ENCODE measurements at regions not wholly inside any gene's neighbourhood (a gene's known extent, or its start where the extent isn't known, plus 50 kb on each side); places are given as distances from the start of the nearest gene placed in this dataset.

DNA sequence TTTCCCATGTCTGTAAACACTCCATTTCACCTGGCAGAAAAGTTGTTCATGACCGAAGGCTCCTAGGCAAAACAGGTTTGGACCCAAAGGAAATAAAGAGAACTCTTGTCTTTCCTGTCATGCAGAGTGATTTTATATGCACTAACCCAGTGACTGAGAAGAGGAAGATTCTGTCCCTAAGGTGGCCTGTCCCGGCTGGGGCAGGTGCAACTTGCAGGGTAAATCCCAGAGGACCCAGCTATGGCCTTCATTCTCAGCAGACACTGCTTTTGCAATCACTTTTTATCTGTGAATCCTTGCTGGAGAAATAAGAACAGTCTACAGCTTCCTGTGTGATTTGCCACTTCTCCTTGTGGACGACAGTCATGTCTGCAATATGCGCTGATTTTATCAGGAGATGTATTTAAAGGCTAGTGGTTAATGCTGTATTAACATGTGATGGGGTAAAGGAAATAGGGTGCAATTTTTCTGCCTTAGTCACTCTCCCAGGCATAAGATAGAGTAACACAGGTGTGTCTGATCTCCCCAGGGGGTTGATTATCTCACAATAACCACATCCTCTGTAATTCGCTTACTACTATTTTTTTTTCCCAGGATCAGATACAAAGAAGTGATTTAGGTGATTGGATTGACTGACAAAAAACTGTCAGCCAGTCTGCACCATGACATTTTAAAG, 696.8 kb upstream of the SOX9 start:
- TF ChIP-seq, protein P1, sequence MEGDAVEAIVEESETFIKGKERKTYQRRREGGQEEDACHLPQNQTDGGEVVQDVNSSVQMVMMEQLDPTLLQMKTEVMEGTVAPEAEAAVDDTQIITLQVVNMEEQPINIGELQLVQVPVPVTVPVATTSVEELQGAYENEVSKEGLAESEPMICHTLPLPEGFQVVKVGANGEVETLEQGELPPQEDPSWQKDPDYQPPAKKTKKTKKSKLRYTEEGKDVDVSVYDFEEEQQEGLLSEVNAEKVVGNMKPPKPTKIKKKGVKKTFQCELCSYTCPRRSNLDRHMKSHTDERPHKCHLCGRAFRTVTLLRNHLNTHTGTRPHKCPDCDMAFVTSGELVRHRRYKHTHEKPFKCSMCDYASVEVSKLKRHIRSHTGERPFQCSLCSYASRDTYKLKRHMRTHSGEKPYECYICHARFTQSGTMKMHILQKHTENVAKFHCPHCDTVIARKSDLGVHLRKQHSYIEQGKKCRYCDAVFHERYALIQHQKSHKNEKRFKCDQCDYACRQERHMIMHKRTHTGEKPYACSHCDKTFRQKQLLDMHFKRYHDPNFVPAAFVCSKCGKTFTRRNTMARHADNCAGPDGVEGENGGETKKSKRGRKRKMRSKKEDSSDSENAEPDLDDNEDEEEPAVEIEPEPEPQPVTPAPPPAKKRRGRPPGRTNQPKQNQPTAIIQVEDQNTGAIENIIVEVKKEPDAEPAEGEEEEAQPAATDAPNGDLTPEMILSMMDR (conservative IDR thresholded peaks at IDR 0.05; ENCODE audit: low read depth, low read length) = no peak
- TF ChIP-seq EZH2 (IDR thresholded peaks at IDR 0.05; ENCODE audit: borderline replicate concordance, low read depth, low read length, poor library complexity, severe bottlenecking) = no peak
